B cell (primary cell): ENCODE measurements at regions not wholly inside any gene's neighbourhood (a gene's known extent, or its start where the extent isn't known, plus 50 kb on each side); places are given as distances from the start of the nearest gene placed in this dataset.

Source experiments
- EZH2 ChIP-seq: IDR thresholded peaks from 2 replicates; pipeline ENCODE4 v1.6.1; 2012; ENCODE audit warnings: borderline replicate concordance, low read depth, mild to moderate bottlenecking, moderate library complexity, low read length; ENCODE audit not compliant: insufficient read depth, poor library complexity, severe bottlenecking
- TF ChIP-seq, protein P1 (sequence below): fragments of 200-600 bp; IDR thresholded peaks from one replicate; pipeline ENCODE4 v1.8.0; 2022; ENCODE audit warnings: antibody characterized with exemption, mild to moderate bottlenecking

DNA sequence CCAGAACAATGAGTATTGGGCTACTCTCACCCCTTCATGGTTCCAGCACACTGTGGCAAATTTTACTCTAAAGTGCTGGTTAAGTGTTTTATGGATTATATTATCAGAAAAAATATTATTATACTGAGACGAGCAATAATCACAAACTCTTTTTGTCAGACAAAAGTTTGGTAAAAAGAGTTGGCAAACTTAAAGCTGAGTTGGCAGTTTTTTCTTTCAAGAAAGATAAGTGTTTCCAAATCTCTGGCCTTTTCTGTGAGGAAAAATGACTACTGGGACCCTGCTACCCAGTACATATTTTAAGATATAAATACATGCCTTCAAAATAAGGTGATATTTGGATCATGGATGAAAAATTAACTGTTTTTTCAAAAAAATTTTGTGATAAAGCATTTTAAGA, 471.5 kb upstream of the IL12A start:
- TF ChIP-seq, protein P1, sequence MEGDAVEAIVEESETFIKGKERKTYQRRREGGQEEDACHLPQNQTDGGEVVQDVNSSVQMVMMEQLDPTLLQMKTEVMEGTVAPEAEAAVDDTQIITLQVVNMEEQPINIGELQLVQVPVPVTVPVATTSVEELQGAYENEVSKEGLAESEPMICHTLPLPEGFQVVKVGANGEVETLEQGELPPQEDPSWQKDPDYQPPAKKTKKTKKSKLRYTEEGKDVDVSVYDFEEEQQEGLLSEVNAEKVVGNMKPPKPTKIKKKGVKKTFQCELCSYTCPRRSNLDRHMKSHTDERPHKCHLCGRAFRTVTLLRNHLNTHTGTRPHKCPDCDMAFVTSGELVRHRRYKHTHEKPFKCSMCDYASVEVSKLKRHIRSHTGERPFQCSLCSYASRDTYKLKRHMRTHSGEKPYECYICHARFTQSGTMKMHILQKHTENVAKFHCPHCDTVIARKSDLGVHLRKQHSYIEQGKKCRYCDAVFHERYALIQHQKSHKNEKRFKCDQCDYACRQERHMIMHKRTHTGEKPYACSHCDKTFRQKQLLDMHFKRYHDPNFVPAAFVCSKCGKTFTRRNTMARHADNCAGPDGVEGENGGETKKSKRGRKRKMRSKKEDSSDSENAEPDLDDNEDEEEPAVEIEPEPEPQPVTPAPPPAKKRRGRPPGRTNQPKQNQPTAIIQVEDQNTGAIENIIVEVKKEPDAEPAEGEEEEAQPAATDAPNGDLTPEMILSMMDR, result no peak
- TF ChIP-seq EZH2, result no peak
